H9 (cell line): ENCODE measurements at regions not wholly inside any gene's neighbourhood (a gene's known extent, or its start where the extent isn't known, plus 50 kb on each side); places are given as distances from the start of the nearest gene placed in this dataset.

Source experiments
- DNase-seq: peaks from one replicate; pipeline ENCODE4 v3.0.0-alpha.2; 2017
- H2AFZ ChIP-seq: one replicate; pipeline ENCODE4 v1.6.1; 2013; ENCODE audit warnings: mild to moderate bottlenecking, low read length, control low read depth, moderate library complexity
- H2AK5ac ChIP-seq: 2 replicates; pipeline ENCODE4 v1.6.1; 2013; ENCODE audit warnings: low read length, control low read depth, mixed read lengths; ENCODE audit not compliant: insufficient read length
- H2BK120ac ChIP-seq: one replicate; pipeline ENCODE4 v1.6.1; 2013; ENCODE audit warnings: low read depth, mild to moderate bottlenecking, low read length, control low read depth, inconsistent platforms; ENCODE audit not compliant: poor library complexity, severe bottlenecking
- H2BK12ac ChIP-seq: 2 replicates; pipeline ENCODE4 v1.6.1; 2013; ENCODE audit warnings: low read length, control low read depth, mixed read lengths, low read depth; ENCODE audit not compliant: insufficient read length
- H2BK15ac ChIP-seq: 2 replicates; pipeline ENCODE4 v1.6.1; 2013; ENCODE audit warnings: low read depth, low read length, control low read depth
- H2BK20ac ChIP-seq: one replicate; pipeline ENCODE4 v1.6.1; 2013; ENCODE audit warnings: low read depth, mild to moderate bottlenecking, low read length, control low read depth, inconsistent platforms; ENCODE audit not compliant: poor library complexity, severe bottlenecking
- H2BK5ac ChIP-seq: 2 replicates; pipeline ENCODE4 v1.6.1; 2013; ENCODE audit warnings: low read length, control low read depth, mixed read lengths; ENCODE audit not compliant: insufficient read length
- H3K14ac ChIP-seq: 2 replicates; pipeline ENCODE4 v1.6.1; 2013; ENCODE audit warnings: low read length, control low read depth; ENCODE audit not compliant: insufficient read depth
- H3K18ac ChIP-seq: 2 replicates; pipeline ENCODE4 v1.6.1; 2013; ENCODE audit warnings: low read depth, mild to moderate bottlenecking, mixed read lengths, low read length, control low read depth; ENCODE audit not compliant: insufficient read length
- H3K23ac ChIP-seq: 2 replicates; pipeline ENCODE4 v1.6.1; 2013; ENCODE audit warnings: low read length, control low read depth, mixed read lengths, low read depth; ENCODE audit not compliant: insufficient read length
- H3K23me2 ChIP-seq: 2 replicates; pipeline ENCODE4 v1.6.1; 2013; ENCODE audit warnings: low read depth, mild to moderate bottlenecking, mixed read lengths, low read length, control low read depth; ENCODE audit not compliant: insufficient read length, poor library complexity, severe bottlenecking
- H3K27ac ChIP-seq: 2 replicates; pipeline ENCODE4 v1.5.1; 2013; ENCODE audit warnings: low read length, control low read depth, mixed read lengths, low read depth; ENCODE audit not compliant: insufficient read length
- H3K27me3 ChIP-seq: 2 replicates; pipeline ENCODE4 v1.6.1; 2013; ENCODE audit warnings: low read length, control low read depth, inconsistent platforms; ENCODE audit not compliant: insufficient read depth
- H3K4ac ChIP-seq: 2 replicates; pipeline ENCODE4 v1.6.1; 2013; ENCODE audit warnings: low read depth, mild to moderate bottlenecking, control low read depth, inconsistent platforms, low read length, moderate library complexity
- H3K4me1 ChIP-seq: 2 replicates; pipeline ENCODE4 v1.6.1; 2013; ENCODE audit warnings: low read length, control low read depth, inconsistent platforms; ENCODE audit not compliant: insufficient read depth
- H3K4me2 ChIP-seq: 2 replicates; pipeline ENCODE4 v1.6.1; 2013; ENCODE audit warnings: low read length, control low read depth, mixed read lengths; ENCODE audit not compliant: insufficient read length, insufficient read depth
- H3K56ac ChIP-seq: 2 replicates; pipeline ENCODE4 v1.6.1; 2013; ENCODE audit warnings: low read depth, mild to moderate bottlenecking, mixed read lengths, low read length, control low read depth; ENCODE audit not compliant: insufficient read length
- H3K79me1 ChIP-seq: 2 replicates; pipeline ENCODE4 v1.6.1; 2013; ENCODE audit warnings: low read depth, mild to moderate bottlenecking, moderate library complexity, low read length, control low read depth, inconsistent platforms; ENCODE audit not compliant: insufficient read depth, poor library complexity, severe bottlenecking
- H3K79me2 ChIP-seq: 2 replicates; pipeline ENCODE4 v1.6.1; 2013; ENCODE audit warnings: low read length, control low read depth, inconsistent platforms; ENCODE audit not compliant: insufficient read depth
- H3K9ac ChIP-seq: 2 replicates; pipeline ENCODE4 v1.6.1; 2013; ENCODE audit warnings: low read length, control low read depth, mixed read lengths; ENCODE audit not compliant: insufficient read length; ENCODE audit errors: extremely low read depth
- H3K9me3 ChIP-seq: one replicate; pipeline ENCODE4 v1.6.1; 2013; ENCODE audit warnings: low read depth, low read length, inconsistent platforms; ENCODE audit not compliant: control insufficient read depth
- H3T11ph ChIP-seq: one replicate; pipeline ENCODE4 v1.6.1; 2013; ENCODE audit warnings: mild to moderate bottlenecking, low read length, control low read depth, inconsistent platforms
- H4K20me1 ChIP-seq: one replicate; pipeline ENCODE4 v1.6.1; 2013; ENCODE audit not compliant: control insufficient read depth, insufficient read length, insufficient read depth
- H4K5ac ChIP-seq: 2 replicates; pipeline ENCODE4 v1.6.1; 2013; ENCODE audit warnings: low read depth, mild to moderate bottlenecking, mixed read lengths, low read length, control low read depth; ENCODE audit not compliant: insufficient read length
- H4K8ac ChIP-seq: replicated peaks from 2 replicates; pipeline ENCODE4 v1.6.1; 2013; ENCODE audit warnings: low read length, control low read depth, mixed read lengths, low read depth; ENCODE audit not compliant: insufficient read length
- H4K91ac ChIP-seq: 2 replicates; pipeline ENCODE4 v1.6.1; 2013; ENCODE audit warnings: low read depth, mild to moderate bottlenecking, moderate library complexity, mixed read lengths, low read length, control low read depth; ENCODE audit not compliant: insufficient read length
- H3K27ac Mint-ChIP-seq, 3 experiments: 2 replicates in 2 of 3; 3 replicates in 1 of 3; pipeline ENCODE4 v1.8.0; 2020 to 2021; ENCODE audit warnings: mixed read lengths in 3 of 3, mild to moderate bottlenecking in 1 of 3, moderate library complexity in 1 of 3
- H3K27me3 Mint-ChIP-seq: 2 replicates; pipeline ENCODE4 v1.8.0; 2021; ENCODE audit warnings: low read depth, mild to moderate bottlenecking, moderate library complexity, mixed read lengths
- H3K36me3 Mint-ChIP-seq, 3 experiments: 2 replicates in 2 of 3; 3 replicates in 1 of 3; pipeline ENCODE4 v1.8.0; 2020 to 2021; ENCODE audit warnings: low read depth in 3 of 3, mixed read lengths in 3 of 3; ENCODE audit not compliant: insufficient read depth in 1 of 3
- H3K4me1 Mint-ChIP-seq, 2 experiments: 2 replicates each; pipeline ENCODE4 v1.8.0; 2020; ENCODE audit warnings: mixed read lengths in 2 of 2
- H3K4me3 Mint-ChIP-seq, 2 experiments: 2 replicates in 1 of 2; 3 replicates in 1 of 2; pipeline ENCODE4 v1.8.0; 2020 to 2021; ENCODE audit warnings: mild to moderate bottlenecking in 2 of 2, mixed read lengths in 2 of 2, moderate library complexity in 1 of 2
- H3K9me3 Mint-ChIP-seq, 2 experiments: 2 replicates in 1 of 2; 3 replicates in 1 of 2; pipeline ENCODE4 v1.8.0; 2020; ENCODE audit warnings: mild to moderate bottlenecking in 2 of 2, mixed read lengths in 2 of 2, moderate library complexity in 1 of 2
- CTCF ChIP-seq: fragments of 200-600 bp; sonication (generic); conservative IDR thresholded peaks from 3 replicates; pipeline ENCODE4 v1.8.0; 2021; ENCODE audit warnings: antibody characterized with exemption, mild to moderate bottlenecking
- WGBS: extraction: QIAGEN DNeasy Blood & Tissue Kit; methylation state at CpG from one replicate; pipeline ENCODE4 v1.1.7; 2013; ENCODE audit warnings: missing lambda C conversion rate, low lambda C conversion rate, mixed read lengths; ENCODE audit not compliant: insufficient read length; ENCODE audit errors: extremely low coverage; 5-methylcytosine and 5-hydroxymethylcytosine counted together

DNA sequence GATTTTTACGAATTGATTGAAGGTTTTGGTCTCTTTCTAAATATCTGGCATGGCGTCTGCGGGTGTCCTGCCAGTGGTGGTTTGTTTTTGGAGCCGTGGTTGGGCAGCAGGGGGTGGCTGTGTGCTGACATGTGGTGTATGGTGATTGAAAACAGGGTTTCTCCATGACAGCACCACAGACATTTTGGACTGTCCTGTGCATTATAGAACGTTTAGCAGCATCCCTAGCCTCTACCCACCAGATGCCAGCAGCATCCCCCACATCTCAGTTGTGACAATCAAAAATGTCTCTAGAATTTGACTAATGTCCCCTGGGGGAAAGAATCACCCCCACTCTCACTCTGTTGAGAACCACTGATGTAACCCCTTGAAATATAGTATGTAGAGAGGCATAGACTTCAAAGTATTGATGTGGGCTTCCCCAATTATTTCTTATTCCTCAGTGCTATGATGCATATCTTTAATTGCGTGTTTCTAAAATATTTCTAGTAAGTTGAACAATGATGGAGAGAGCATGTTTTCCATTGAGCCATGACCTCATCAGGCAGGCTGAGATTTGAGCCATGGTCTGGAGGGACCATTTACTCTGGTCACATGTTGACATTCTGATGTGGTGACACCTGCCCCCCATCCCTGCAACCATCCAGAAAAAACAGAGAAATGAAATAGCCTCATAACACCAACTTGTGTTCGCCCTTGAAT lies 77.4 kb upstream of the MID1 start:
- H3K79me1 ChIP-seq, result no peaks in the 10 kb centered on the region
- H2BK5ac ChIP-seq, result no peak overlapping the region
- Mint-ChIP-seq H3K9me3 (peaks cover 50 to 55% of the 10 kb centered on the region in 2 experiments), H3K36me3 (peaks cover 2 to 11% (median 2%) of the 10 kb centered on the region in 3 experiments; a peak in 6 of 7 replicates), H3K4me1 (peaks cover 5 to 7% of the 10 kb centered on the region in 2 experiments; a peak in 3 of 4 replicates), H3K4me3 (no peak overlapping the region), H3K27me3 (no peaks in the 10 kb centered on the region), H3K27ac (no peak overlapping the region)
- no peak overlapping the region for H2BK120ac ChIP-seq
- no peak overlapping the region for H3K9ac ChIP-seq
- H3K27ac ChIP-seq, result no peak overlapping the region
- H3K56ac ChIP-seq, result no peak overlapping the region
- H3K23me2 ChIP-seq, result no peaks in the 10 kb centered on the region
- no peak overlapping the region for H2BK15ac ChIP-seq
- H3K79me2 ChIP-seq, result no peaks in the 10 kb centered on the region
- H4K91ac ChIP-seq, result no peak overlapping the region
- H2AFZ ChIP-seq, result no peak overlapping the region
- H3K18ac ChIP-seq, result no peak overlapping the region
- no peaks in the 10 kb centered on the region for H3K27me3 ChIP-seq
- H3K4me1 ChIP-seq, result no peaks in the 10 kb centered on the region; the same call in 1 of the 2 replicates
- no peak overlapping the region for H2BK20ac ChIP-seq
- no peak overlapping the region for H2AK5ac ChIP-seq
- no peak overlapping the region for H3K4me2 ChIP-seq
- WGBS, result no CpG with 5 or more reads among the region's 7 CpGs
- no peak overlapping the region for H4K5ac ChIP-seq
- no peak overlapping the region for H3K23ac ChIP-seq
- TF ChIP-seq CTCF, result no peak
- H3T11ph ChIP-seq, result no peak overlapping the region
- no peak overlapping the region for H3K14ac ChIP-seq
- H4K8ac ChIP-seq, result no peak overlapping the region
- H2BK12ac ChIP-seq, result no peak overlapping the region
- no peaks in the 10 kb centered on the region for H4K20me1 ChIP-seq
- peaks cover 9% of the 10 kb centered on the region for H3K9me3 ChIP-seq
- H3K4ac ChIP-seq, result no peak overlapping the region
- no peak for DNase-seq
